OCI-LY1 (cell line): ENCODE measurements at regions not wholly inside any gene's neighbourhood (a gene's known extent, or its start where the extent isn't known, plus 50 kb on each side); places are given as distances from the start of the nearest gene placed in this dataset.

Source experiments
- H2AFZ ChIP-seq: fragments of 200-600 bp; sonication (generic), shearing (Covaris generic); 2 replicates; pipeline ENCODE4 v1.6.0; 2014; ENCODE audit warnings: antibody characterized with exemption, mild to moderate bottlenecking, low read length
- H3F3A ChIP-seq: fragments of 200-600 bp; sonication (generic), shearing (Covaris generic); 2 replicates; pipeline ENCODE4 v1.6.0; 2014; ENCODE audit warnings: mild to moderate bottlenecking, antibody characterized with exemption, low read length, moderate library complexity; ENCODE audit not compliant: insufficient read depth
- H3K27ac ChIP-seq: fragments of 200-600 bp; sonication (generic); 2 replicates; pipeline ENCODE4 v1.5.1; 2014; ENCODE audit warnings: low read length, mixed run types, mild to moderate bottlenecking, low read depth; ENCODE audit not compliant: poor library complexity, severe bottlenecking
- H3K27me3 ChIP-seq: fragments of 200-600 bp; sonication (generic); 2 replicates; pipeline ENCODE4 v1.6.0; 2014; ENCODE audit warnings: antibody characterized with exemption, mild to moderate bottlenecking, low read length, moderate library complexity; ENCODE audit not compliant: insufficient read depth
- H3K36me3 ChIP-seq: fragments of 200-600 bp; sonication (generic); 2 replicates; pipeline ENCODE4 v1.6.1; 2014; ENCODE audit warnings: mild to moderate bottlenecking, antibody characterized with exemption, low read length, moderate library complexity, mixed read lengths; ENCODE audit not compliant: insufficient read depth
- H3K4me1 ChIP-seq: fragments of 200-600 bp; sonication (generic); 2 replicates; pipeline ENCODE4 v1.5.1; 2014; ENCODE audit warnings: mild to moderate bottlenecking, low read length, moderate library complexity; ENCODE audit not compliant: insufficient read depth, severe bottlenecking
- H3K4me2 ChIP-seq: fragments of 200-600 bp; sonication (generic), shearing (Covaris generic); 2 replicates; pipeline ENCODE4 v1.6.1; 2014; ENCODE audit warnings: low read length
- H3K4me3 ChIP-seq: fragments of 200-600 bp; sonication (generic); 2 replicates; pipeline ENCODE4 v1.5.1; 2014; ENCODE audit warnings: low read length, low read depth, mild to moderate bottlenecking, mixed read lengths; ENCODE audit not compliant: poor library complexity, severe bottlenecking
- H3K79me2 ChIP-seq: fragments of 200-600 bp; shearing (Covaris generic); 2 replicates; pipeline ENCODE4 v1.6.1; 2016; ENCODE audit warnings: mixed run types, low read length, mixed read lengths; ENCODE audit not compliant: insufficient read depth
- H3K9ac ChIP-seq: fragments of 200-600 bp; sonication (generic), shearing (Covaris generic); 2 replicates; pipeline ENCODE4 v1.6.1; 2014; ENCODE audit warnings: mild to moderate bottlenecking, low read length, mixed read lengths
- H3K9me2 ChIP-seq: fragments of 200-600 bp; sonication (generic), shearing (Covaris generic); 2 replicates; pipeline ENCODE4 v1.6.1; 2014; ENCODE audit warnings: low read depth, mild to moderate bottlenecking, low read length, mixed read lengths
- H3K9me3 ChIP-seq: fragments of 200-600 bp; shearing (Covaris generic); 2 replicates; pipeline ENCODE4 v1.6.1; 2014; ENCODE audit warnings: low read length, mixed read lengths
- H4K20me1 ChIP-seq: fragments of 200-600 bp; sonication (generic), shearing (Covaris generic); 2 replicates; pipeline ENCODE4 v1.6.0; 2016; ENCODE audit warnings: mild to moderate bottlenecking, low read length; ENCODE audit not compliant: insufficient read depth
- CTCF ChIP-seq: fragments of 200-600 bp; sonication (generic), shearing (Covaris generic); IDR thresholded peaks from 2 replicates; pipeline ENCODE4 v1.5.1; 2017; ENCODE audit warnings: mild to moderate bottlenecking, antibody characterized with exemption, low read length, moderate library complexity, mixed read lengths
- EZH2 ChIP-seq: fragments of 200-600 bp; sonication (generic), shearing (Covaris generic); IDR thresholded peaks from 2 replicates; pipeline ENCODE4 v1.8.0; 2017; ENCODE audit warnings: borderline replicate concordance, mixed run types, mild to moderate bottlenecking, antibody characterized with exemption, low read length, moderate library complexity, mixed read lengths

- Histone ChIP-seq H3K9me2 (no peaks in the 10 kb centered on the region; the same call in 1 of the 2 replicates), H3K9ac (no peak overlapping the region), H3K36me3 (no peaks in the 10 kb centered on the region), H3K4me3 (no peak overlapping the region), H3K4me2 (no peak overlapping the region), H4K20me1 (no peaks in the 10 kb centered on the region), H3F3A (no peaks in the 10 kb centered on the region), H2AFZ (no peak overlapping the region), H3K79me2 (no peaks in the 10 kb centered on the region), H3K27me3 (no peaks in the 10 kb centered on the region), H3K9me3 (no peaks in the 10 kb centered on the region), H3K27ac (no peak overlapping the region), H3K4me1 (no peaks in the 10 kb centered on the region)
- no peak for TF ChIP-seq EZH2
- no peak for TF ChIP-seq CTCF
These were observed 447.7 kb downstream of the KIF4B start for GRCh38 chr5:155461304-155461703.

GRCh38 chr5:155466851-155467250 lies 453.3 kb downstream of the KIF4B start:
- no peaks in the 10 kb centered on the region for H3K36me3 ChIP-seq
- no peaks in the 10 kb centered on the region for H3K27me3 ChIP-seq
- TF ChIP-seq EZH2, result no peak
- no peak for TF ChIP-seq CTCF
- no peaks in the 10 kb centered on the region; the same call in 1 of the 2 replicates for H3K9me2 ChIP-seq
- no peaks in the 10 kb centered on the region for H3K4me1 ChIP-seq
- H3K4me2 ChIP-seq, result no peak overlapping the region
- H3K9me3 ChIP-seq, result no peaks in the 10 kb centered on the region
- H3K27ac ChIP-seq, result no peak overlapping the region
- no peaks in the 10 kb centered on the region for H3F3A ChIP-seq
- H3K4me3 ChIP-seq, result no peak overlapping the region
- no peak overlapping the region for H3K9ac ChIP-seq
- H2AFZ ChIP-seq, result no peak overlapping the region
- H4K20me1 ChIP-seq, result no peaks in the 10 kb centered on the region
- no peaks in the 10 kb centered on the region for H3K79me2 ChIP-seq

- Histone ChIP-seq H3K9me2 (no peaks in the 10 kb centered on the region), H3K27ac (no peak overlapping the region), H3K9ac (no peak overlapping the region), H3K9me3 (no peaks in the 10 kb centered on the region), H2AFZ (no peak overlapping the region), H3K79me2 (no peaks in the 10 kb centered on the region), H3F3A (no peaks in the 10 kb centered on the region), H3K4me2 (no peak overlapping the region), H3K27me3 (no peaks in the 10 kb centered on the region), H3K36me3 (no peaks in the 10 kb centered on the region), H3K4me3 (no peak overlapping the region), H4K20me1 (no peaks in the 10 kb centered on the region), H3K4me1 (no peaks in the 10 kb centered on the region)
- TF ChIP-seq EZH2 (no peak), CTCF (no peak)
These were observed 457.5 kb downstream of the KIF4B start for GRCh38 chr5:155471027-155471426.
